HCT116 (cell line): ENCODE measurements at regions not wholly inside any gene's neighbourhood (a gene's known extent, or its start where the extent isn't known, plus 50 kb on each side); places are given as distances from the start of the nearest gene placed in this dataset.

Experiments
- ATF3 ChIP-seq: IDR thresholded peaks from 2 replicates; pipeline ENCODE4 v1.6.1; 2012
- CTCF ChIP-seq, 3 experiments: fragments of 200-600 bp in 1 of 3; sonication (generic) in 1 of 3; IDR thresholded peaks in 2 of 3; conservative IDR thresholded peaks in 1 of 3; 2 replicates each; pipeline ENCODE4 v1.5.1; 2012 to 2017; ENCODE audit warnings: low read depth in 2 of 3, low read length in 2 of 3, antibody characterized with exemption in 1 of 3, borderline replicate concordance in 1 of 3, control low read depth in 1 of 3, mild to moderate bottlenecking in 1 of 3, mixed read lengths in 1 of 3, mixed run types in 1 of 3, moderate library complexity in 1 of 3; ENCODE audit not compliant: insufficient read depth in 1 of 3
- MAX ChIP-seq: IDR thresholded peaks from 2 replicates; pipeline ENCODE4 v1.6.1; 2012
- POLR2A ChIP-seq: IDR thresholded peaks from 2 replicates; pipeline ENCODE4 v1.7.0; 2011; ENCODE audit warnings: borderline replicate concordance; ENCODE audit not compliant: insufficient read depth, insufficient read length; ENCODE audit errors: extremely low read depth
- POLR2AphosphoS5 ChIP-seq: IDR thresholded peaks from 2 replicates; pipeline ENCODE4 v1.6.1; 2011; ENCODE audit warnings: mild to moderate bottlenecking, low read depth, low read length, moderate library complexity
- RAD21 ChIP-seq: IDR thresholded peaks from 2 replicates; pipeline ENCODE4 v1.6.1; 2012; ENCODE audit warnings: low read depth, mild to moderate bottlenecking
- SP1 ChIP-seq: IDR thresholded peaks from 2 replicates; pipeline ENCODE4 v1.6.1; 2012; ENCODE audit warnings: low read depth
- YY1 ChIP-seq: IDR thresholded peaks from 2 replicates; pipeline ENCODE4 v1.6.1; 2011; ENCODE audit warnings: low read length, low read depth, moderate library complexity, mild to moderate bottlenecking; ENCODE audit not compliant: insufficient replicate concordance; ENCODE audit errors: extremely low read depth
- ZBTB33 ChIP-seq: IDR thresholded peaks from 2 replicates; pipeline ENCODE4 v1.6.1; 2011; ENCODE audit warnings: mild to moderate bottlenecking, low read length, moderate library complexity; ENCODE audit not compliant: insufficient replicate concordance; ENCODE audit errors: extremely low read depth

- TF ChIP-seq ZBTB33 (no peak), RAD21 (no peak), CTCF (IDR thresholded peaks at IDR 0.05 in 2 of 3, conservative IDR thresholded peaks at IDR 0.05 in 1 of 3; ENCODE audit: borderline replicate concordance in 1 of 3, insufficient read depth in 1 of 3, low read depth in 2 of 3, low read length in 2 of 3) (no peak), YY1 (no peak), MAX (no peak), ATF3 (no peak), SP1 (no peak), POLR2A (no peak), POLR2AphosphoS5 (no peak)
Measured at GRCh38 chr7:124452186-124452585, 313.4 kb downstream of the GPR37 start.
